GM12878 (cell line): ENCODE measurements at regions not wholly inside any gene's neighbourhood (a gene's known extent, or its start where the extent isn't known, plus 50 kb on each side); places are given as distances from the start of the nearest gene placed in this dataset.

Experiments
- MAX ChIP-seq: IDR thresholded peaks from 2 replicates; pipeline ENCODE4 v1.6.1; 2012; ENCODE audit warnings: low read depth, low read length, improper control_type of control experiment
- NBN ChIP-seq: fragments of 450-650 bp; IDR thresholded peaks from 2 replicates; pipeline ENCODE4 v1.6.1; 2016
- POLR2AphosphoS5 ChIP-seq: IDR thresholded peaks from 2 replicates; pipeline ENCODE4 v1.6.1; 2011; ENCODE audit warnings: mild to moderate bottlenecking, low read length, inconsistent platforms
- ZNF24 ChIP-seq: fragments of 450-650 bp; IDR thresholded peaks from 2 replicates; pipeline ENCODE4 v1.6.1; 2017; ENCODE audit warnings: antibody characterized with exemption, mild to moderate bottlenecking

DNA sequence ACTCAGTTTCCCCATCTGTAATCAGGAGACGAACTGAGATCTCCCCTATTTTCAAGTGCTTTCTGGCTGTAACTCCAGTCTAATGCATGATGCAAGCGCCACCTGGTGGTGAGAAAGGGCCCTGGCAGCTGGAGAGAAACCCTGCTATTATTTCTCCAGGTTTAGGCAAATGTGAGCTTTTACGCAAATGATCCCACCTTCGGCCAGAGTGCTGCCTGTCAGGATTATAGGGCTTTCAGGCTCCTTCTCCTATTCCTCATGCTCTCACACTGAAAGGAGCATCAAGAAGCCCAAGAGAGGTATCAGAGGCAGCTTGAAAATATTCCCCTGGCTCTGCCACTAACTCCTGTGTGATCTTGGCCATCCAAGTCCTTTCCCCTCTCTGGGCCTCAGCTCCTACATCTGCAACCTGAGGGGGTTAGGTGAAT is 93.9 kb upstream of the RASGRF1 start:
- no peak for TF ChIP-seq MAX
- no peak for TF ChIP-seq POLR2AphosphoS5
- TF ChIP-seq NBN: no peak
- no peak for TF ChIP-seq ZNF24
